Endothelial cell of umbilical vein (primary cell): ENCODE measurements at regions not wholly inside any gene's neighbourhood (a gene's known extent, or its start where the extent isn't known, plus 50 kb on each side); places are given as distances from the start of the nearest gene placed in this dataset.

ENCODE experiments used
- EZH2 ChIP-seq: IDR thresholded peaks from 2 replicates; pipeline ENCODE4 v1.6.1; 2012; ENCODE audit warnings: borderline replicate concordance, low read depth, mild to moderate bottlenecking, moderate library complexity, low read length, inconsistent platforms; ENCODE audit not compliant: severe bottlenecking
- MYC ChIP-seq: IDR thresholded peaks from one replicate; pipeline ENCODE4 v1.6.1; 2011; ENCODE audit warnings: mild to moderate bottlenecking, low read depth, low read length
- POLR2A ChIP-seq: IDR thresholded peaks from 2 replicates; pipeline ENCODE4 v1.6.1; 2012; ENCODE audit warnings: low read depth, mild to moderate bottlenecking, control low read depth, low read length
- POLR2AphosphoS5 ChIP-seq: IDR thresholded peaks from 2 replicates; pipeline ENCODE4 v1.6.1; 2012; ENCODE audit warnings: low read depth, mild to moderate bottlenecking, control low read depth, low read length, moderate library complexity; ENCODE audit not compliant: insufficient read depth
- TF ChIP-seq, protein P1 (sequence below), 2 donors: IDR thresholded peaks; 1 replicate in 1 of 2; 2 replicates in 1 of 2; pipeline ENCODE4 v1.5.1; 2011; ENCODE audit warnings: low read length in 2 of 2, mild to moderate bottlenecking in 2 of 2, moderate library complexity in 2 of 2, control low read depth in 1 of 2, inconsistent platforms in 1 of 2, low read depth in 1 of 2; ENCODE audit not compliant: insufficient read depth in 1 of 2; ENCODE audit errors: extremely low read depth in 1 of 2
- TF ChIP-seq, protein P2 (sequence below): IDR thresholded peaks from 2 replicates; pipeline ENCODE4 v1.6.1; 2011; ENCODE audit not compliant: insufficient read depth, insufficient read length

DNA sequence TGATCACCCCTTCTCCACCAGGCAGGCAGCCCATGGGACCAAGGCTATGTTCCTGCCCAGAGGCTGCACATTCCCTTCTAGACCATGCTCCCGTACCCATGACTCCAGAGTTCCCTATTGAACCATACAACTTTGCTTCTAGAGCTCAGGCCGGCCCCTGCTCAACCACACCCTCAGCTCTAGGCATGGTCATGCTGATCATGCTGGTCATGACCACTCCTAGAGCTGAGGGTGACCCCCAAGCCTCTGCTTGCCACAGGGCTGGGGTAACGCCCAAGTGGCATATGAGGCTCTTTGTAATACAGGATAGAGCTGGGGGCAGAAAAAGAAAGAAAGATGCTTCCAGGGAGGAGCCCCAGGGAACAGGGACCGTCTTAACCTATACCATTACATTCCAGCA lies 301.8 kb downstream of the SP3 start:
- TF ChIP-seq, protein P1, sequence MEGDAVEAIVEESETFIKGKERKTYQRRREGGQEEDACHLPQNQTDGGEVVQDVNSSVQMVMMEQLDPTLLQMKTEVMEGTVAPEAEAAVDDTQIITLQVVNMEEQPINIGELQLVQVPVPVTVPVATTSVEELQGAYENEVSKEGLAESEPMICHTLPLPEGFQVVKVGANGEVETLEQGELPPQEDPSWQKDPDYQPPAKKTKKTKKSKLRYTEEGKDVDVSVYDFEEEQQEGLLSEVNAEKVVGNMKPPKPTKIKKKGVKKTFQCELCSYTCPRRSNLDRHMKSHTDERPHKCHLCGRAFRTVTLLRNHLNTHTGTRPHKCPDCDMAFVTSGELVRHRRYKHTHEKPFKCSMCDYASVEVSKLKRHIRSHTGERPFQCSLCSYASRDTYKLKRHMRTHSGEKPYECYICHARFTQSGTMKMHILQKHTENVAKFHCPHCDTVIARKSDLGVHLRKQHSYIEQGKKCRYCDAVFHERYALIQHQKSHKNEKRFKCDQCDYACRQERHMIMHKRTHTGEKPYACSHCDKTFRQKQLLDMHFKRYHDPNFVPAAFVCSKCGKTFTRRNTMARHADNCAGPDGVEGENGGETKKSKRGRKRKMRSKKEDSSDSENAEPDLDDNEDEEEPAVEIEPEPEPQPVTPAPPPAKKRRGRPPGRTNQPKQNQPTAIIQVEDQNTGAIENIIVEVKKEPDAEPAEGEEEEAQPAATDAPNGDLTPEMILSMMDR (IDR thresholded peaks at IDR 0.05; ENCODE audit: extremely low read depth in 1 of 2, insufficient read depth in 1 of 2, low read depth in 1 of 2, low read length in 2 of 2): no peak
- TF ChIP-seq POLR2A (no peak), EZH2 (no peak), MYC (no peak), POLR2AphosphoS5 (no peak)
- TF ChIP-seq, protein P2, sequence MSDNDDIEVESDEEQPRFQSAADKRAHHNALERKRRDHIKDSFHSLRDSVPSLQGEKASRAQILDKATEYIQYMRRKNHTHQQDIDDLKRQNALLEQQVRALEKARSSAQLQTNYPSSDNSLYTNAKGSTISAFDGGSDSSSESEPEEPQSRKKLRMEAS: no peak
